ENCODE measurements at regions not wholly inside any gene's neighbourhood (a gene's known extent, or its start where the extent isn't known, plus 50 kb on each side); places are given as distances from the start of the nearest gene placed in this dataset.

DNA sequence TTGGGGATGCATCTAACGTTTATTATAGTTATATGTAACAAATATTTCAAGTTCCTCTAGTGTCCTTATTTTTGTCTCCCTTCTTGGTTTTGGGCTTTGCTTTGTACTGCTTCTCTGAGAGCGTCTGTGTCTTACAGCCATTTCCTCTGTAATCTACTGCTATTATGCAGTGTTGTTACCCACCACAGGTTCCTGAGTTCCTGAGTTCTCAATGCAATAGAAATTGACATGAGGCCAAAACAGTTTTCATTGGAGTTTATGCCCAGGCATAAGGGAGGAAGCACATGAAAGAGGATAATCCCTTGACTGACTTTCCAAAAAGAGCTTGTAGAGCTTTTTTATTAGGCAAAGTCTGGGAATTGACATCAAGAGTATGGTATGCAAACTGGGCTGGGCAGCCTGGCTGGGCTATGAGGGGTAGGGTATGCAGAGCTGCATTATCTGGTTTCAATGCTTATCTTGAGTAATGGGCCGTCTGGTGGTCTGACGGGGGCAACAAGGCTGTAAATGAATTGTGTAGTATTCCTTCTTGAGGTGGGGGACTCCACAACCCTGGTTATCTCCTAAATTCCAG, 722.5 kb upstream of the ATXN7L3B start:
- Histone ChIP-seq H3K9me3 (ENCODE audit: insufficient read depth, low read depth) (no peaks in the 10 kb centered on the region), H3K27me3 (ENCODE audit: insufficient read depth, low read depth) (no peaks in the 10 kb centered on the region), H3K4me3 (no peak overlapping the region), H3K27ac (no peak overlapping the region), H3K4me2 (no peak overlapping the region), H2AFZ (no peak overlapping the region), H3K4me1 (replicated peaks; ENCODE audit: insufficient read depth) (no peaks in the 10 kb centered on the region), H3K79me2 (ENCODE audit: low read depth) (no peaks in the 10 kb centered on the region), H3K9me2 (ENCODE audit: insufficient read depth) (no peaks in the 10 kb centered on the region), H3K36me3 (ENCODE audit: low read depth) (no peaks in the 10 kb centered on the region), H4K20me1 (ENCODE audit: insufficient read depth) (no peaks in the 10 kb centered on the region), H3F3A (ENCODE audit: insufficient read depth, low read depth) (no peaks in the 10 kb centered on the region)
- CTCF ChIA-PET = interaction anchor here (0.6 kb wide), 1 partner anchor 8 kb away, joined by 12 read pairs; no protein-coding TSS in a partner anchor
- POLR2A ChIA-PET (ENCODE audit: unreplicated experiment) = no interaction called here
- TF ChIP-seq EZH2 (IDR thresholded peaks at IDR 0.05; ENCODE audit: low read depth) (no peak), CTCF (conservative IDR thresholded peaks at IDR 0.05) (no peak)
- no peak for DNase-seq
- intact Hi-C loops (cut with micrococcal nuclease; ENCODE audit: unreplicated experiment) = no loop called here
- no TSS peak for BruUV-seq (replicated peaks)

- no peak overlapping the region for H2AFZ ChIP-seq
- TF ChIP-seq CTCF (conservative IDR thresholded peaks at IDR 0.05) = no peak
- no peak for TF ChIP-seq EZH2 (IDR thresholded peaks at IDR 0.05; ENCODE audit: low read depth)
Measured at GRCh38 chr12:73817161-73817560, 720.5 kb upstream of the ATXN7L3B start.

DNA sequence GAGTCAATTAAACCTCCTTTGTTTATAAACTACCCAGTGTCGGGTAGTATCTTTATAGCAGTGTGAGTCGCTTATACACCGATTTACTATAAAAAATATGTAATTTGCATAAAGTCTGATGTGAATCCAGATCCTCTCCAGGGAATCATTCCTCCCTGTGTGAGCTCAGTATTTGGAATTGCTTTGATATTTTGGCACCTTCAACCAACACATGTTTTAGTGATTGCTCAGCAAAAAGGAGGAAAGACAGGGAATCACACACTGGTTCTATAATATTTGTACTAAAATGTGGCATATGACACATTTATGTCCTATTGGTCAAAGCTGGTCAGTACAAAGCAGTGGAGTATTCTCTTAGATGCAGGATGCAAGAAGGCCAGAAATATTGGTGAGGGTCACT, 703.9 kb upstream of the ATXN7L3B start:
- Histone ChIP-seq H3K9me2 (ENCODE audit: insufficient read depth) (no peaks in the 10 kb centered on the region), H3K9me3 (ENCODE audit: insufficient read depth, low read depth) (no peaks in the 10 kb centered on the region), H3K4me1 (replicated peaks; ENCODE audit: insufficient read depth) (no peaks in the 10 kb centered on the region), H3K4me3 (no peak overlapping the region), H3K27me3 (ENCODE audit: insufficient read depth, low read depth) (no peaks in the 10 kb centered on the region), H2AFZ (no peak overlapping the region), H3K4me2 (no peak overlapping the region), H3K36me3 (ENCODE audit: low read depth) (no peaks in the 10 kb centered on the region), H3K79me2 (ENCODE audit: low read depth) (no peaks in the 10 kb centered on the region), H3K27ac (no peak overlapping the region), H3F3A (ENCODE audit: insufficient read depth, low read depth) (no peaks in the 10 kb centered on the region), H4K20me1 (ENCODE audit: insufficient read depth) (no peaks in the 10 kb centered on the region)
- BruUV-seq (replicated peaks) = no TSS peak
- POLR2A ChIA-PET (ENCODE audit: unreplicated experiment) = interaction anchor here (0.7 kb wide), 1 partner anchor 933 kb away, joined by 7 read pairs; no protein-coding TSS in a partner anchor
- CTCF ChIA-PET = no interaction called here
- TF ChIP-seq CTCF (conservative IDR thresholded peaks at IDR 0.05) = no peak
- TF ChIP-seq EZH2 (IDR thresholded peaks at IDR 0.05; ENCODE audit: low read depth) = no peak
- intact Hi-C loops (cut with micrococcal nuclease; ENCODE audit: unreplicated experiment) = no loop called here
- no peak for DNase-seq

More at GRCh38 chr12:73817161-73817560, 720.5 kb upstream of the ATXN7L3B start:
- DNase-seq = no peak
- Histone ChIP-seq H4K20me1 (ENCODE audit: insufficient read depth) (no peaks in the 10 kb centered on the region), H3K9me3 (ENCODE audit: insufficient read depth, low read depth) (no peaks in the 10 kb centered on the region), H3K4me1 (replicated peaks; ENCODE audit: insufficient read depth) (no peaks in the 10 kb centered on the region), H3K27me3 (ENCODE audit: insufficient read depth, low read depth) (no peaks in the 10 kb centered on the region), H3K36me3 (ENCODE audit: low read depth) (no peaks in the 10 kb centered on the region), H3K4me2 (no peak overlapping the region), H3K27ac (no peak overlapping the region), H3K9me2 (ENCODE audit: insufficient read depth) (no peaks in the 10 kb centered on the region), H3K79me2 (ENCODE audit: low read depth) (no peaks in the 10 kb centered on the region), H3F3A (ENCODE audit: insufficient read depth, low read depth) (no peaks in the 10 kb centered on the region), H3K4me3 (no peak overlapping the region)
- POLR2A ChIA-PET (ENCODE audit: unreplicated experiment) = interaction anchor here (0.6 kb wide), 1 partner anchor 349 kb away, joined by 4 read pairs; no protein-coding TSS in a partner anchor
- intact Hi-C loops (cut with micrococcal nuclease; ENCODE audit: unreplicated experiment) = no loop called here
- no TSS peak for BruUV-seq (replicated peaks)
- CTCF ChIA-PET = no interaction called here
